HUES64 (cell line): ENCODE measurements at regions not wholly inside any gene's neighbourhood (a gene's known extent, or its start where the extent isn't known, plus 50 kb on each side); places are given as distances from the start of the nearest gene placed in this dataset.

Experiments
- H3K27ac ChIP-seq: 2 replicates; pipeline ENCODE4 v1.7.0; 2013; ENCODE audit warnings: low read depth, low read length, inconsistent platforms
- H3K27me3 ChIP-seq: 2 replicates; pipeline ENCODE4 v1.6.1; 2013; ENCODE audit warnings: mild to moderate bottlenecking, low read length; ENCODE audit not compliant: insufficient read depth
- H3K36me3 ChIP-seq: 2 replicates; pipeline ENCODE4 v1.6.1; 2013; ENCODE audit warnings: mild to moderate bottlenecking, low read length; ENCODE audit not compliant: insufficient read depth
- H3K4me1 ChIP-seq: 2 replicates; pipeline ENCODE4 v1.6.1; 2013; ENCODE audit warnings: mild to moderate bottlenecking, low read length, moderate library complexity; ENCODE audit not compliant: insufficient read depth
- H3K4me3 ChIP-seq: 2 replicates; pipeline ENCODE4 v1.5.1; 2013; ENCODE audit warnings: mild to moderate bottlenecking, low read length, moderate library complexity
- H3K9ac ChIP-seq: 2 replicates; pipeline ENCODE4 v1.6.1; 2013; ENCODE audit warnings: mild to moderate bottlenecking, low read depth, low read length
- H3K9me3 ChIP-seq: 2 replicates; pipeline ENCODE4 v1.6.1; 2013; ENCODE audit warnings: low read depth, low read length; ENCODE audit not compliant: insufficient read depth
- WGBS: fragments of 150-250, 120-280 bp; methylation state at CpG from one replicate; pipeline ENCODE4 v1.1.7; 2013; ENCODE audit warnings: missing lambda C conversion rate; 5-methylcytosine and 5-hydroxymethylcytosine counted together

- no peak overlapping the region for H3K9ac ChIP-seq
- H3K27ac ChIP-seq, result no peak overlapping the region
- 88% methylated on average over 1 of the region's 3 CpGs for whole genome bisulfite sequencing
- no peaks in the 10 kb centered on the region for H3K36me3 ChIP-seq
- peaks cover 9% of the 10 kb centered on the region for H3K9me3 ChIP-seq
- H3K4me1 ChIP-seq, result no peaks in the 10 kb centered on the region
- H3K27me3 ChIP-seq, result no peaks in the 10 kb centered on the region
- no peak overlapping the region for H3K4me3 ChIP-seq
Measured at GRCh38 chr14:62206456-62206855, 444.2 kb downstream of the SNAPC1 start.

- no peaks in the 10 kb centered on the region for H3K36me3 ChIP-seq
- no peaks in the 10 kb centered on the region for H3K4me1 ChIP-seq
- no peak overlapping the region for H3K9ac ChIP-seq
- no peaks in the 10 kb centered on the region for H3K27me3 ChIP-seq
- no peak overlapping the region for H3K4me3 ChIP-seq
- WGBS, result 94% methylated on average over 3 of the region's 3 CpGs
- no peak overlapping the region for H3K27ac ChIP-seq
- H3K9me3 ChIP-seq, result peaks cover 9% of the 10 kb centered on the region
Measured at GRCh38 chr14:62209287-62209899, 447.2 kb downstream of the SNAPC1 start.

GRCh38 chr14:62213516-62213915 lies 451.3 kb downstream of the SNAPC1 start:
- H3K27me3 ChIP-seq, result no peaks in the 10 kb centered on the region
- H3K9ac ChIP-seq, result no peak overlapping the region
- no peak overlapping the region for H3K4me3 ChIP-seq
- H3K36me3 ChIP-seq, result no peaks in the 10 kb centered on the region
- H3K9me3 ChIP-seq, result 0 out of 2 replicates have a peak, but pooled peaks cover 5% of the 10 kb centered on the region
- H3K4me1 ChIP-seq, result no peaks in the 10 kb centered on the region
- no peak overlapping the region for H3K27ac ChIP-seq
- 93% methylated on average over 2 of the region's 3 CpGs for WGBS

- H3K36me3 ChIP-seq, result no peaks in the 10 kb centered on the region
- 97% methylated on average over 4 of the region's 4 CpGs for WGBS
- H3K4me1 ChIP-seq, result no peaks in the 10 kb centered on the region
- H3K9ac ChIP-seq, result no peak overlapping the region
- no peak overlapping the region for H3K27ac ChIP-seq
- no peaks in the 10 kb centered on the region for H3K27me3 ChIP-seq
- no peak overlapping the region for H3K4me3 ChIP-seq
- H3K9me3 ChIP-seq, result 0 out of 2 replicates have a peak, but pooled peaks cover 5% of the 10 kb centered on the region
Measured at GRCh38 chr14:62216121-62216520, 453.9 kb downstream of the SNAPC1 start.

GRCh38 chr14:62234849-62235248 lies 472.6 kb downstream of the SNAPC1 start:
- WGBS, result 93% methylated on average over 3 of the region's 3 CpGs

DNA sequence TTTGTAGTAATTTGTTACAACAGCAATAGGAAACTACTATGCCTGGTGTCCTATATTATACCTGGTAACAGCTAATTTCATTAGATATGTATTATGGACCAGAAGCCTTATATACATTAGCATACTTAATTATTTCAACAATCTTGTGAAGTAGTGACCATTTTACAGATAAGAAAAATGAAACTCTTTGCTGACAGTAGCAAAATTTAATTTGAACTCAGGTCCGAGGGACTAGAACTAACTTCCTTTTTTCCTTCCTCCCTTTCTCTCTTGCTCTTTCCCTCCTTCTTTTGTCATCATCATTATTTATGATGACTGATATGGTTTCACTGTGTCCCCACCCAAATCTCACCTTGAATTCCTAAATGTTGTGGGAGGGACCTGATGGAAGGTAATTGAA lies 482.0 kb downstream of the SNAPC1 start:
- 100% methylated on average over 1 of the region's 1 CpG for WGBS
- no peak overlapping the region for H3K9ac ChIP-seq
- H3K4me3 ChIP-seq, result no peak overlapping the region
- H3K9me3 ChIP-seq, result no peaks in the 10 kb centered on the region
- H3K4me1 ChIP-seq, result no peaks in the 10 kb centered on the region
- no peaks in the 10 kb centered on the region for H3K27me3 ChIP-seq
- H3K27ac ChIP-seq, result no peak overlapping the region
- H3K36me3 ChIP-seq, result no peaks in the 10 kb centered on the region

More at GRCh38 chr14:62234849-62235248, 472.6 kb downstream of the SNAPC1 start:
- no peak overlapping the region for H3K27ac ChIP-seq
- H3K36me3 ChIP-seq, result no peaks in the 10 kb centered on the region
- H3K9me3 ChIP-seq, result peaks cover 29% of the 10 kb centered on the region
- no peak overlapping the region for H3K4me3 ChIP-seq
- no peak overlapping the region for H3K9ac ChIP-seq
- H3K4me1 ChIP-seq, result no peaks in the 10 kb centered on the region
- no peaks in the 10 kb centered on the region for H3K27me3 ChIP-seq

DNA sequence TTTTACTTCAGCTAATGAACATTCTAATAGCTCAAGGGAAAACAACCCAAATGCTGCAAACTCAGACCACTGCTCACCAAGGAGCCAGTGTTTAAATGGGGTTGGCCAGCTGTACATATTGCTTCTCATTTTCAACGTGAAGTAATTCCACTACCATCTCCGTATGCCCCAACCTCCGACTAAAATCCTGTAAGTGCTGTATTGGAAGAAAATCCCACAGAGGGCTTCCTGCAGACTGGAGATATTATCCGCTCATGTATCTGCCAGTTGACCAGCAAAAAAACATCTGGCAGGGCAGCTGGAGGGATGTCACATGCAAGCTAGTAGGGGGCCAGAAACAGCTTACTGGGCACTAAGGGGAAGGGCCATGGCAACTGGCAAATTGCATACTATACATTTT lies 485.0 kb downstream of the SNAPC1 start:
- H3K27ac ChIP-seq, result no peak overlapping the region
- H3K9ac ChIP-seq, result no peak overlapping the region
- H3K4me3 ChIP-seq, result no peak overlapping the region
- H3K36me3 ChIP-seq, result no peaks in the 10 kb centered on the region
- H3K9me3 ChIP-seq, result no peaks in the 10 kb centered on the region
- no peaks in the 10 kb centered on the region for H3K27me3 ChIP-seq
- H3K4me1 ChIP-seq, result no peaks in the 10 kb centered on the region
- 97% methylated on average over 4 of the region's 4 CpGs for WGBS

- Histone ChIP-seq H3K27ac (no peak overlapping the region), H3K9me3 (no peaks in the 10 kb centered on the region), H3K36me3 (no peaks in the 10 kb centered on the region), H3K9ac (no peak overlapping the region), H3K27me3 (no peaks in the 10 kb centered on the region), H3K4me3 (no peak overlapping the region), H3K4me1 (no peaks in the 10 kb centered on the region)
- 86% methylated on average over 4 of the region's 4 CpGs for WGBS
Measured at GRCh38 chr14:62251237-62251636, 489.0 kb downstream of the SNAPC1 start.

DNA sequence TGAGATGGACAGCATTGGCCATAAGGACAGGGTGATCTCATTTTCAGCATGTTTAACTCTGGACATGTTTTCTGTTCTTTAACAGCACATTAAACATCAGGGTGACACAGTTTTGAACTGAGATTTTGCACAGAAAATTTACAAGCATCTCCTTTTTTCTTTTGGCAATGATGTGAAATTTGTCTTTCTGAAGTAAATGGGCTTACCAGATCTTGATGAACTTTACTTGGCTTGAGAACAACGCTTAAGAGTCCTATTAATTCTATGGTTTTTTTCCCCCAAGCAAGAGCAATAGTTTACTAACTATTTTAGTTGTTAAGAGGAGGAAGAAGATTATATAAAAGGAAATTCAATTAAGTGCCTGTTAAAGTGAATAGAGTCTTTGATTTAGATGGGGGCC lies 491.0 kb downstream of the SNAPC1 start:
- no peak overlapping the region for H3K4me3 ChIP-seq
- 100% methylated on average over 1 of the region's 1 CpG for WGBS
- no peak overlapping the region for H3K27ac ChIP-seq
- H3K9ac ChIP-seq, result no peak overlapping the region
- no peaks in the 10 kb centered on the region for H3K4me1 ChIP-seq
- no peaks in the 10 kb centered on the region for H3K36me3 ChIP-seq
- H3K9me3 ChIP-seq, result no peaks in the 10 kb centered on the region
- H3K27me3 ChIP-seq, result no peaks in the 10 kb centered on the region

GRCh38 chr14:62253911-62254310 lies 491.7 kb downstream of the SNAPC1 start:
- Histone ChIP-seq H3K27ac (no peak overlapping the region), H3K4me3 (no peak overlapping the region), H3K9ac (no peak overlapping the region), H3K36me3 (no peaks in the 10 kb centered on the region), H3K9me3 (no peaks in the 10 kb centered on the region), H3K4me1 (no peaks in the 10 kb centered on the region), H3K27me3 (no peaks in the 10 kb centered on the region)
- WGBS, result 97% methylated on average over 2 of the region's 2 CpGs

DNA sequence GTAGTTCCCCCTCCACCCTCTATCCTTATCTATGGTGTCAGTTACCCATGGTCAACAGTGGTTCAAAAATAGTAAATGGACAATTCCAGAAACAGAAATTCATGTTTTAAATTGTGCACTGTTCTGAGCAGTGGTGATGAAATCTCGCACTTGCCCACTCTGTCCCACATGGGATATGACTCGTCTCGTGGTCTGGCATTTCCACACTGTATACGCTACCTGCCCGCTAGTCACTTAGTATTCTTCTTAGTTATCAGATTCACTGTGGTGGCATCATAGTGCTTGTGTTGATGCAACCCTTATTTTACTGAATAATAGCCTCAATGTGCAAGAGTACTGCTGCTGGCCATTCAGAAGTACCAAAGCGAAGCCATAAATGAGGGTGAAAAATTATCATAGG lies 507.0 kb downstream of the SNAPC1 start:
- Histone ChIP-seq H3K27me3 (no peaks in the 10 kb centered on the region), H3K4me1 (no peaks in the 10 kb centered on the region), H3K36me3 (no peaks in the 10 kb centered on the region), H3K4me3 (no peak overlapping the region), H3K9ac (no peak overlapping the region), H3K27ac (no peak overlapping the region), H3K9me3 (no peaks in the 10 kb centered on the region)
- 98% methylated on average over 6 of the region's 6 CpGs for WGBS

DNA sequence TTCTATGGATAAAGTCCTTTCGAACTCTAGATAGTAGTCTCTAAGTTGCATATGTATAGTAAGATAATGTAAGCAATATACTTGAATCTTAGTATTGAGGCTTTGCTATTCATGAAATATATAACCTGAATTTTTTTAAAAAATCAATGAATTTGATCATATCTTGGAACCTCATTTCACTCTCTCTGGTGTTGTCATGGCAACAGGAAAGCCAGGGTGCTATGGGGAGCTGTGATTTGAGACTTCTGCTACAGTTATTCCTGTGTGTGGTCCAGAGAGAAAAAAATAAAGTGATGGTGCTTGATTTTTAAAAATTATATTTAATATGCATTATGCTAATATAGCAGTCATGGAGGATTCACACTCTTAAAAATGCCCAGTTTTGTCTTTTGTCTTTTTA lies 508.0 kb downstream of the SNAPC1 start:
- no peaks in the 10 kb centered on the region for H3K9me3 ChIP-seq
- H3K27me3 ChIP-seq, result no peaks in the 10 kb centered on the region
- H3K9ac ChIP-seq, result no peak overlapping the region
- no peak overlapping the region for H3K4me3 ChIP-seq
- no peak overlapping the region for H3K27ac ChIP-seq
- whole genome bisulfite sequencing, result 100% methylated on average over 1 of the region's 1 CpG
- H3K4me1 ChIP-seq, result no peaks in the 10 kb centered on the region
- no peaks in the 10 kb centered on the region for H3K36me3 ChIP-seq
